Body of pancreas (tissue), 4 donors: ENCODE measurements at regions not wholly inside any gene's neighbourhood (a gene's known extent, or its start where the extent isn't known, plus 50 kb on each side); places are given as distances from the start of the nearest gene placed in this dataset.

Experiments
- CTCF ChIP-seq, 7 experiments: fragments of 450-650 bp in 4 of 7; fragments of 200-600 bp in 3 of 7; sonication (generic) in 3 of 7; IDR thresholded peaks; one replicate each; pipeline ENCODE4 v1.5.1; 2016 to 2019; ENCODE audit warnings: antibody characterized with exemption in 7 of 7
- POLR2A ChIP-seq, 3 donors: fragments of 450-650 bp; IDR thresholded peaks; one replicate each; pipeline ENCODE4 v1.6.1; 2016; ENCODE audit warnings: antibody characterized with exemption in 3 of 3, mild to moderate bottlenecking in 2 of 3

- TF ChIP-seq CTCF (IDR thresholded peaks at IDR 0.05), result no peak
- no peak for TF ChIP-seq POLR2A (IDR thresholded peaks at IDR 0.05)
These were observed 780.9 kb downstream of the RPS29 start for GRCh38 chr14:48805315-48805714.
